Right atrium auricular region (tissue), 2 donors: ENCODE measurements at regions not wholly inside any gene's neighbourhood (a gene's known extent, or its start where the extent isn't known, plus 50 kb on each side); places are given as distances from the start of the nearest gene placed in this dataset.

ENCODE experiments used
- DNase-seq: peaks from one replicate; pipeline ENCODE4 v3.0.0-alpha.2; 2019; ENCODE audit warnings: low spot score
- H3K27ac ChIP-seq, 2 donors: fragments of 200-600 bp; sonication (generic); 1 replicate in 1 of 2; 2 replicates in 1 of 2; pipeline ENCODE4 v1.5.1; 2016 to 2019
- H3K27me3 ChIP-seq, 2 donors: fragments of 200-600 bp; sonication (generic); one replicate each; pipeline versions ENCODE4 v1.5.1 to v1.6.0; 2017 to 2019
- H3K36me3 ChIP-seq: fragments of 200-600 bp; sonication (generic); one replicate; pipeline ENCODE4 v1.5.1; 2016
- H3K4me1 ChIP-seq, 2 donors: fragments of 200-600 bp; sonication (generic); one replicate each; pipeline versions ENCODE4 v1.5.1 to v1.6.0; 2017 to 2019
- H3K4me3 ChIP-seq, 2 donors: fragments of 200-600 bp; sonication (generic); 1 replicate in 1 of 2; 2 replicates in 1 of 2; pipeline ENCODE4 v1.5.1; 2017 to 2019; ENCODE audit warnings: mild to moderate bottlenecking in 1 of 2, moderate library complexity in 1 of 2
- H3K9me3 ChIP-seq, 2 donors: fragments of 200-600 bp; sonication (generic); one replicate each; pipeline ENCODE4 v1.5.1; 2019
- TF ChIP-seq, protein P1 (sequence below), 2 donors: fragments of 200-600 bp; sonication (generic); IDR thresholded peaks; one replicate each; pipeline ENCODE4 v1.5.1; 2019; ENCODE audit warnings: antibody characterized with exemption in 2 of 2

DNA sequence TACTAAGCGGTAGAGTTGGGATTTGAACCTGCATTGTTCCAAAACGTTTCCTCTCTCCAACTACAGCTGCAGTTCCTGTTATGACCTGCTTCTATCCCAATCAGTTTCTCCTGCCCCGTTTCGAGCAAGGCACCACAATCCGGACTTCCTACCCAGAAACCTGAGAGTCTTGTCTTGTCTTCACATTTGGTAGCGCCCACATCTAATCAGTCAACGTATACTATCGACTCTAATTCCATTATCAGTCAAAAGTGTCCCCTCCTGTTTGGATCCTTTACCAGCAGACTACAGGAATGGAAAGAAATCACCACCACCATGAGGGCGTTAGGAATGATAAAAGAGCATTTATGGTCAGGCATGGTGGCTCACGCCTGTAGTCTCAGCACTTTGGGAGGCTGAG is 124.6 kb downstream of the AXIN2 start:
- H3K4me1 ChIP-seq, result no peaks in the 10 kb centered on the region
- H3K27ac ChIP-seq, result no peak overlapping the region
- H3K36me3 ChIP-seq, result no peaks in the 10 kb centered on the region
- no peak overlapping the region for H3K4me3 ChIP-seq
- H3K27me3 ChIP-seq, result no peaks in the 10 kb centered on the region
- no peaks in the 10 kb centered on the region for H3K9me3 ChIP-seq
- DNase-seq, result no peak
- TF ChIP-seq, protein P1, sequence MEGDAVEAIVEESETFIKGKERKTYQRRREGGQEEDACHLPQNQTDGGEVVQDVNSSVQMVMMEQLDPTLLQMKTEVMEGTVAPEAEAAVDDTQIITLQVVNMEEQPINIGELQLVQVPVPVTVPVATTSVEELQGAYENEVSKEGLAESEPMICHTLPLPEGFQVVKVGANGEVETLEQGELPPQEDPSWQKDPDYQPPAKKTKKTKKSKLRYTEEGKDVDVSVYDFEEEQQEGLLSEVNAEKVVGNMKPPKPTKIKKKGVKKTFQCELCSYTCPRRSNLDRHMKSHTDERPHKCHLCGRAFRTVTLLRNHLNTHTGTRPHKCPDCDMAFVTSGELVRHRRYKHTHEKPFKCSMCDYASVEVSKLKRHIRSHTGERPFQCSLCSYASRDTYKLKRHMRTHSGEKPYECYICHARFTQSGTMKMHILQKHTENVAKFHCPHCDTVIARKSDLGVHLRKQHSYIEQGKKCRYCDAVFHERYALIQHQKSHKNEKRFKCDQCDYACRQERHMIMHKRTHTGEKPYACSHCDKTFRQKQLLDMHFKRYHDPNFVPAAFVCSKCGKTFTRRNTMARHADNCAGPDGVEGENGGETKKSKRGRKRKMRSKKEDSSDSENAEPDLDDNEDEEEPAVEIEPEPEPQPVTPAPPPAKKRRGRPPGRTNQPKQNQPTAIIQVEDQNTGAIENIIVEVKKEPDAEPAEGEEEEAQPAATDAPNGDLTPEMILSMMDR (IDR thresholded peaks at IDR 0.05), result no peak

DNA sequence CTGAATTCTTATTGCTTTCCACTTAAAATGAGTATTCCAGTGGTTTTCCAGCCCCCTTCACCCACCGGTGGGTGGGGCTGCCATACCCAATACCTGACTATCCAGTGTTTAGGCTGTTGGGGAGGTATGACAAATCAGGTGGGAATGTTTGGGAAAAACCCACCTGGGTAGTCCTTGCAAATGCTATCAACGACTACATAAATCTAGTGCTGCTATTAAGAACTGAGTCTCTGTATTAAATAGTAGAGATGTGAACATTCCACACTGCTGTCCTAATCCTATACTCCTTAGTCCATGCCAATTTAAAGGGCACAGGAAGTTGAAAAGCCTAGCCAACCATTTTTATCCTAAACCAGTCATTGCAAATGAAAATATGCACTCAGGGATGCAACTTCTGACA is 126.6 kb downstream of the AXIN2 start:
- TF ChIP-seq, protein P1 (IDR thresholded peaks at IDR 0.05), result no peak
- Histone ChIP-seq H3K27me3 (no peaks in the 10 kb centered on the region), H3K36me3 (no peaks in the 10 kb centered on the region), H3K27ac (no peak overlapping the region), H3K9me3 (no peaks in the 10 kb centered on the region), H3K4me3 (no peak overlapping the region), H3K4me1 (no peaks in the 10 kb centered on the region)
- no peak for DNase-seq

DNA sequence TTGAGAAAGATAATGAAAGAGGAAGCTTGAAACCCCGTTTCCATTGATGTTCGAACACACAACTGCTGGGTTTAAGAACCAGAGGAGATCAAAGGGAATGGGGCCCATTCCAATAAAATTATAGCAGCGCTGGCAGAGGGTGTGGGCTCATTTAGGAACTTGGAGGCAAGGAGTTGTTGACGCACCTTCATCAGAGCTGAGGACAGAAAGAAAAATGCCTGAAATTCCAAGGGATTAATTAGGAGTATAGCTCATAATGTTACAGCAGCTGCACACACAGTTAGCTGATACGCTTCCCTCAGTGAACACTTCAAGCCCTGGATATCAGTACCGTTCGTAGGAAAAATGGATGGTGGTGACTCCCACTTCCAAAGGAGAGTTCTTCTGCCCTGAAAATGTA is 127.2 kb downstream of the AXIN2 start:
- TF ChIP-seq, protein P1 (IDR thresholded peaks at IDR 0.05), result no peak
- H3K27ac ChIP-seq, result no peak overlapping the region
- H3K9me3 ChIP-seq, result no peaks in the 10 kb centered on the region
- H3K36me3 ChIP-seq, result no peaks in the 10 kb centered on the region
- H3K4me1 ChIP-seq, result no peaks in the 10 kb centered on the region
- H3K4me3 ChIP-seq, result no peak overlapping the region
- DNase-seq, result no peak
- no peaks in the 10 kb centered on the region for H3K27me3 ChIP-seq

DNA sequence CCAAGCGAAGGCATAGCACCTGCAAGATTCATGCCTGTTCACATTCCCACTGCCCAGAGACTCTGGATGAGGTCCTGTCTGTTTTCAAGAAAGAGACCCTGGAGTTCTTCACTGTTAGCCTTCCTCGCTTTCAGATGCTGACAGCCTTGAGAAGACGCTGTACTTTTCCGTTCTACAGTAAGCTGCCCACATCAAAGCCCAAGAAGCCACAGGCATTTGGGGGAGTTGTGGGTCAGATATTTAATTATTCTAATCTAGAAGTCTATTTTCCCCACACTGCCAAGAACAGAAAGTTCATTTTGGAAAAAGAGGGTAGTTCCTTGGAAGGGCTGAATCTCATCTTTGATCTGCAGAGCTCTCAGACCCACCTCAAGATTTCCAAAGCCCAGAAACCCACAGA is 127.9 kb downstream of the AXIN2 start:
- no peak for DNase-seq
- Histone ChIP-seq H3K9me3 (no peaks in the 10 kb centered on the region), H3K27ac (no peak overlapping the region), H3K4me1 (no peaks in the 10 kb centered on the region), H3K27me3 (no peaks in the 10 kb centered on the region), H3K4me3 (no peak overlapping the region), H3K36me3 (no peaks in the 10 kb centered on the region)
- TF ChIP-seq, protein P1 (IDR thresholded peaks at IDR 0.05), result no peak

DNA sequence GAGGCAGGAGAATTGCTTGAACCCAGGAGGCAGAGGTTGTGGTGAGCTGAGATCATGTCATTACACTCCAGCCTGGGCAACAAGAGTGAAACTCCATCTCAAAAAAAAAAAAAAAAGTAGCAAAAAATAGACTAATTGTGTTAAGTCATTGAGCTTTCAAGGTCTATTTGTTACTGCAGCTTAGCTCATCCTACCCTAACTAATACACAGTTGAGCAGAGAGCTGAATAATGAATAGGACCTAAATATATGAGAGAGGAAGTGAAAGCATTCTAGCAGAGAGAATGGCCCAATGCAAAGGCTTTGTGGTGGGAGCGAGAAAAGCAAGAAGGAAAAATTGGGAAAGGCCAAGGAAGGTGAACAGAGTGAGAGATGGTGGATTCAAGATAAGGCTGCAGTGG is 128.3 kb downstream of the AXIN2 start:
- TF ChIP-seq, protein P1 (IDR thresholded peaks at IDR 0.05), result no peak
- Histone ChIP-seq H3K4me1 (no peaks in the 10 kb centered on the region), H3K36me3 (no peaks in the 10 kb centered on the region), H3K27ac (no peak overlapping the region), H3K4me3 (no peak overlapping the region), H3K27me3 (no peaks in the 10 kb centered on the region), H3K9me3 (no peaks in the 10 kb centered on the region)
- no peak for DNase-seq

DNA sequence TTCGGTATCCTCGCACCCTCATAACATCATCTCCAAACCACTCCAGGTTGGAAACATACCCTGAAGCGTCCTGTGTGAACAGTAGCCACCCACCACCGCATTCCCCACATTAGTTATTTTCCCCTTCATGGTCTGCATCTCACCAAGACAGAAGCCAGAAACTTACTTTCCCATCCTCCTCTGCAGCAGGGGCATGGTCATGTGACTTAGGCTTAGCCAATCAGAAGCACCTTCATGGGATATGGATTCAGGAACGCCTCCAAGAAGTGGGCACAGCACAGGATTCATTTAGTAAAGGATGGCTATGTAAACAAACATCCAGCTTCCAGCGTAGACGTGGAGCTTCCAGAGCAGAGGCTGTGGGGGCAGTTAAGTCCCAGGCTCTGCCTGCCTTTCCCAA is 130.3 kb downstream of the AXIN2 start:
- Histone ChIP-seq H3K4me3 (no peak overlapping the region), H3K27ac (peak overlapping the region in 1 of 2 donors; percentile 55), H3K36me3 (no peaks in the 10 kb centered on the region), H3K4me1 (no peaks in the 10 kb centered on the region), H3K27me3 (no peaks in the 10 kb centered on the region), H3K9me3 (no peaks in the 10 kb centered on the region)
- TF ChIP-seq, protein P1 (IDR thresholded peaks at IDR 0.05), result no peak
- no peak for DNase-seq
